Ovary (tissue), 3 donors: ENCODE measurements at regions not wholly inside any gene's neighbourhood (a gene's known extent, or its start where the extent isn't known, plus 50 kb on each side); places are given as distances from the start of the nearest gene placed in this dataset.

ENCODE experiments used
- CTCF ChIP-seq, 3 donors: fragments of 450-650 bp in 2 of 3; fragments of 200-600 bp in 1 of 3; IDR thresholded peaks; one replicate each; pipeline versions ENCODE4 v1.5.1 to v1.8.0; 2016 to 2022; ENCODE audit warnings: antibody characterized with exemption in 3 of 3, mild to moderate bottlenecking in 1 of 3
- POLR2A ChIP-seq: fragments of 450-650 bp; IDR thresholded peaks from one replicate; pipeline ENCODE4 v1.6.1; 2017; ENCODE audit warnings: antibody characterized with exemption, mild to moderate bottlenecking, moderate library complexity
- donor health status: DM: no; HTN: no; CAD: no.

DNA sequence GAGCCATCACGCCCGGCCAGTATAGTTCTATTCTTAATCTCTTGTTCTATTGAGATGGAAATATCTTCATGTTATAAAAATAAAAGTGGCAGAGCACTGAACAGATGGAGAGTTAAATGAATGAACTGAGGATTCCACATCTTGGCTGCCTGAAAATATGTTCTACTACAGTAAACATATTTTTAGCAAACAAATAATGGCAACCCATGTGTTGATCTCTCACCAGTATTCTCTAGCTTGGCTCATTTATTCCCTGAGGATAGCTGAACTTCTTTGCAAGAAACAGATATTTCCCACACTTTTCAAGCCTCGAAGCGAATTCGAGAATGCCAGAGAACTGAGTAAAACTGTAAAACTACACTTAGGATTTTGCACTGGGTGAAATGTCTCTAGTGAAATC lies 58.9 kb downstream of the DIRAS3 start:
- TF ChIP-seq POLR2A (no peak), CTCF (IDR thresholded peaks at IDR 0.05) (no peak)
